ENCODE measurements at regions not wholly inside any gene's neighbourhood (a gene's known extent, or its start where the extent isn't known, plus 50 kb on each side); places are given as distances from the start of the nearest gene placed in this dataset.

DNA sequence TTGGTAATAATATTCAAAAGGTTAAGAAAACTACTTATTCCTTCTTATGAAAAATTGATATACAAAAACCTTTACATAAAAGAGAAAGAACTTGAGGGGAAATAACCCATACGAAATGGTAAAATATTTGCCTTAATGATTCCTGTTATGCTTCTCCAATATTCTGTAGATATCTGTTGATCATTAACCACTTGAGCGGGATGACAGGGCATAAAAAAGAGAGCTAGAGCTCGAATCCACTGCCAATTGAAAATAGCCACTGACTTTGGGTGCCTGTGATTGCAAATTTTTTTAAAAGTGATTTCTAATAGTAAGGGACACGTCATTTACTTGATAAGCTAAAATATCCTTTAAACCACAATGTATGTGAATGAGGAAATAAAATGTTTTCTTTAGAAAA lies 188.1 kb downstream of the MOXD1 start:
- no peak for DNase-seq (ENCODE audit: low read depth, low spot score)
- Mint-ChIP-seq H3K9me3 (peaks cover 5% of the 10 kb centered on the region), H3K27me3 (ENCODE audit: low read depth) (no peaks in the 10 kb centered on the region), H3K27ac (ENCODE audit: unreplicated experiment) (no peak overlapping the region), H3K4me3 (no peak overlapping the region), H3K4me1 (no peaks in the 10 kb centered on the region), H3K36me3 (ENCODE audit: low read depth) (peaks cover 3% of the 10 kb centered on the region)
- TF ChIP-seq, protein P1, sequence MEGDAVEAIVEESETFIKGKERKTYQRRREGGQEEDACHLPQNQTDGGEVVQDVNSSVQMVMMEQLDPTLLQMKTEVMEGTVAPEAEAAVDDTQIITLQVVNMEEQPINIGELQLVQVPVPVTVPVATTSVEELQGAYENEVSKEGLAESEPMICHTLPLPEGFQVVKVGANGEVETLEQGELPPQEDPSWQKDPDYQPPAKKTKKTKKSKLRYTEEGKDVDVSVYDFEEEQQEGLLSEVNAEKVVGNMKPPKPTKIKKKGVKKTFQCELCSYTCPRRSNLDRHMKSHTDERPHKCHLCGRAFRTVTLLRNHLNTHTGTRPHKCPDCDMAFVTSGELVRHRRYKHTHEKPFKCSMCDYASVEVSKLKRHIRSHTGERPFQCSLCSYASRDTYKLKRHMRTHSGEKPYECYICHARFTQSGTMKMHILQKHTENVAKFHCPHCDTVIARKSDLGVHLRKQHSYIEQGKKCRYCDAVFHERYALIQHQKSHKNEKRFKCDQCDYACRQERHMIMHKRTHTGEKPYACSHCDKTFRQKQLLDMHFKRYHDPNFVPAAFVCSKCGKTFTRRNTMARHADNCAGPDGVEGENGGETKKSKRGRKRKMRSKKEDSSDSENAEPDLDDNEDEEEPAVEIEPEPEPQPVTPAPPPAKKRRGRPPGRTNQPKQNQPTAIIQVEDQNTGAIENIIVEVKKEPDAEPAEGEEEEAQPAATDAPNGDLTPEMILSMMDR (conservative IDR thresholded peaks at IDR 0.05): no peak

DNA sequence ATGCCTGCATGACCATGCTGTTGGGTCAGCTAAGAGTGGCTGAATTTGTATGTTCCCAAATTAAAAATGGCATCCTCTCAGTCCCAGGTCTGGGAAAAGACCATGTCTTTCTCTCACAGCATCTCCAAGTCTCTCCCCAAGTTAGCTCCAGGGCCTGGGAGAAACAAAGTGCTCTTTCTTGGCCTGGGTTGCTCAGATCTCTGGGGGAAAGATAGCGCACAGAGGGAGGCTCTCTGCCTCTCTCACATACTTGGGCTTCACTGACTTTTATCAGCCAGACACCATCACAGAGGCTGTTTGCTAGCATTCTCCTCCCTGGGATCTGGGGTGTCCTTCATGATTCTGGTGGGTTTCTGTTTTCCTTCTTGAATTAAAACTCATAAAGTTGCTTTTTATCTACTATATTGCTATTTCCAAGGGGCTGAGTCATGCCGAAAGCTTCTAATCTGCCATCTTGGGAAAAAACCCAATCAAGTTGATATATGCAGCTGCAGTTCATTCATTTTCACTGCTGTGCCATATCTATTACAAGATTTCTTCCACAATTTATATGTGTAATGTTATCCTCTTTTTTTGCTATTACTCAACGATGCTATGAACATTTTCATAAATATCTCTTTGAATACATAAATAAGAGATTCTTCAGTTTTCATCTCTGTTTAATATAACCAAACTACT lies 190.2 kb downstream of the MOXD1 start:
- Mint-ChIP-seq H3K27me3 (ENCODE audit: low read depth) (no peaks in the 10 kb centered on the region), H3K4me1 (peaks cover 2% of the 10 kb centered on the region), H3K4me3 (no peak overlapping the region), H3K9me3 (peaks cover 6% of the 10 kb centered on the region), H3K27ac (ENCODE audit: unreplicated experiment) (no peak overlapping the region), H3K36me3 (ENCODE audit: low read depth) (peaks cover 5% of the 10 kb centered on the region)
- no peak for DNase-seq (ENCODE audit: low read depth, low spot score)
- TF ChIP-seq, protein P1 (conservative IDR thresholded peaks at IDR 0.05): no peak

DNA sequence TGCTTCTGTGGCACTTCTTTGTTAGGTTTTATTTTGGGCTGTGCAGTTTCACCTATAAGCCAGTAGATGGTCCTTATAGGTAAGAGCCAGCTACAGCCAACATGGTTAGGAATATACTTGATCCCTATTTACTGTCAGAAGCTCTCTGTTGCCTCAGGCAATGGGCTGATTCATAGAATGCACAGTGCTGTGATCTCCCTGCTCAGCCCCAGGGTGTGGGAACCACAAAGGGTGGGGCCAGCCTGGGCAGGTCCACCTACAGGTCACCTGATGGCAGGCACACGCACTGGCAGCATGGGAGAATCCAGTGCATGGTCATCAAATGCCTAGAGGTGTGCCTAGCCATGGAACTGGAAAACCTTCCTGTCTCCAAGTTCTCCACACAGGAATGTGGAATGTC lies 191.9 kb downstream of the MOXD1 start:
- no peaks in the 10 kb centered on the region for H3K27me3 Mint-ChIP-seq (ENCODE audit: low read depth)
- TF ChIP-seq, protein P1 (conservative IDR thresholded peaks at IDR 0.05): no peak
- no peak overlapping the region for H3K4me3 Mint-ChIP-seq
- no peak for DNase-seq (ENCODE audit: low read depth, low spot score)
- H3K4me1 Mint-ChIP-seq: peaks cover 4% of the 10 kb centered on the region
- no peak overlapping the region for H3K27ac Mint-ChIP-seq (ENCODE audit: unreplicated experiment)
- peaks cover 5% of the 10 kb centered on the region for H3K36me3 Mint-ChIP-seq (ENCODE audit: low read depth)
- H3K9me3 Mint-ChIP-seq: peaks cover 11% of the 10 kb centered on the region

DNA sequence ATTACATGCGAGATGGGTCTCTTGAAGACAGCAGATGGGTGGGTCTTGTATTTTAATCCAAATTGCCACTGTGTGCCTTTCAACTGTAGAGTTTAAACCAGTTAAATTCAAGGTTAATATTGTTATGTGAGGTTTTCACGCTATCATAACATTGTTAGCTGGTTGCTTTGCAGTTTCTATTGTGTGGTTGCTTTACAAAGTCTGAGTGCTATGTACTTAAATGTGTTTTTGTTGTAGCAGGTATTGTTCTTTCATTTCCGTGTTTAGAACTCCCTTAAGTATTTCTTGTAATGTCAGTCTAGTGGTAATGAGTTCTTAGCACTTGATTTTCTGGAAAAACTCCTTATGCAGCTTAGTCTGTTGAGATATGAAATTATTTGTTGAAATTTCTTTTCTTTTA lies 193.3 kb downstream of the MOXD1 start:
- Mint-ChIP-seq H3K9me3 (peaks cover 13% of the 10 kb centered on the region), H3K4me3 (no peak overlapping the region), H3K27ac (ENCODE audit: unreplicated experiment) (no peak overlapping the region), H3K27me3 (ENCODE audit: low read depth) (no peaks in the 10 kb centered on the region), H3K4me1 (peaks cover 4% of the 10 kb centered on the region), H3K36me3 (ENCODE audit: low read depth) (peaks cover 5% of the 10 kb centered on the region)
- TF ChIP-seq, protein P1 (conservative IDR thresholded peaks at IDR 0.05): no peak
- DNase-seq (ENCODE audit: low read depth, low spot score): no peak

DNA sequence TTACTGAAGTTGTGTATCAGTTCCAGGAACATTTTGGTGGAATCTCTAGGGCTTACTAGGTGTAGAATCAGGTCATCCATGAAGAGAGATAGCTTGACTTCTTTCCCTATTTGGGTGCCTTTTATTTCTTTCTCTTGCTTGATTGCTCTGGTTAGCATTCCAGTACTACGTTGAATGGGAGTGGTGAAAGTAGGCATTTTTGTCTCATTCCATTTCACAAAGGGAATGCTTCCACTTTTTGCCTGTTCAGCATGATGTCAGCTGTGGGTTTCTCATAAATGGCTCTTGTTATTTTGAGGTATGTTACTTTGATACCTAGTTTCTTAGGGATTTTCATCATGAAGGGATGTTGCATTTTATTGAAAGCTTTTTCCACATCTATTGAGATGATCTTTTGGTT lies 195.3 kb downstream of the MOXD1 start:
- TF ChIP-seq, protein P1 (conservative IDR thresholded peaks at IDR 0.05): no peak
- H3K4me3 Mint-ChIP-seq: no peak overlapping the region
- no peak overlapping the region for H3K27ac Mint-ChIP-seq (ENCODE audit: unreplicated experiment)
- no peak for DNase-seq (ENCODE audit: low read depth, low spot score)
- peaks cover 10% of the 10 kb centered on the region for H3K9me3 Mint-ChIP-seq
- no peaks in the 10 kb centered on the region for H3K27me3 Mint-ChIP-seq (ENCODE audit: low read depth)
- peaks cover 3% of the 10 kb centered on the region for H3K36me3 Mint-ChIP-seq (ENCODE audit: low read depth)
- H3K4me1 Mint-ChIP-seq: peaks cover 11% of the 10 kb centered on the region

All from neural crest cell (in vitro differentiated cells).